GM04504 (cell line): ENCODE measurements at regions not wholly inside any gene's neighbourhood (a gene's known extent, or its start where the extent isn't known, plus 50 kb on each side); places are given as distances from the start of the nearest gene placed in this dataset.
A peak's percentile ranks its signal among the peaks of the same experiment; 100 is the strongest.
"Not testable (repeated sequence)": the region's sequence is repeated elsewhere in the genome, so short reads cannot be mapped to it uniquely, and the experiment has no call there.

Experiments used
- DNase-seq: peaks from one replicate; pipeline ENCODE4 v3.0.0-alpha.2; 2012; ENCODE audit warnings: low read depth

- DNase-seq = not testable (repeated sequence)
Measured at GRCh38 chr5:179456075-179456474, 94.3 kb upstream of the RUFY1 start.

- DNase-seq = peak; percentile 0
Measured at GRCh38 chr5:179455320-179455719, 95.0 kb upstream of the RUFY1 start.

GRCh38 chr5:179454356-179454755, 96.0 kb upstream of the RUFY1 start:
- DNase-seq = no peak

- DNase-seq = no peak
Measured at GRCh38 chr5:179453616-179454015, 96.7 kb upstream of the RUFY1 start.

GRCh38 chr5:179452356-179453230, 97.8 kb upstream of the RUFY1 start:
- DNase-seq = no peak

- DNase-seq = no peak
Measured at GRCh38 chr5:179451828-179452196, 98.5 kb upstream of the RUFY1 start.

GRCh38 chr5:179451114-179451827, 99.1 kb upstream of the RUFY1 start:
- DNase-seq = no peak

GRCh38 chr5:179449950-179450349, 100.4 kb upstream of the RUFY1 start:
- not testable (repeated sequence) for DNase-seq

- DNase-seq = not testable (repeated sequence)
Measured at GRCh38 chr5:179448282-179448681, 102.1 kb upstream of the RUFY1 start.

- DNase-seq = not testable (repeated sequence)
Measured at GRCh38 chr5:179442289-179442688, 97.0 kb upstream of the ADAMTS2 start.

- DNase-seq = no peak
Measured at GRCh38 chr5:179439181-179439985, 94.1 kb upstream of the ADAMTS2 start.

- no peak for DNase-seq
Measured at GRCh38 chr5:179438461-179438860, 93.2 kb upstream of the ADAMTS2 start.

GRCh38 chr5:179438011-179438441, 92.8 kb upstream of the ADAMTS2 start:
- DNase-seq = no peak

GRCh38 chr5:179437341-179438001, 92.2 kb upstream of the ADAMTS2 start:
- no peak for DNase-seq

- DNase-seq = no peak
Measured at GRCh38 chr5:179436321-179437122, 91.3 kb upstream of the ADAMTS2 start.

GRCh38 chr5:179435731-179436315, 90.6 kb upstream of the ADAMTS2 start:
- no peak for DNase-seq

GRCh38 chr5:179435181-179435580, 89.9 kb upstream of the ADAMTS2 start:
- no peak for DNase-seq

- DNase-seq = no peak
Measured at GRCh38 chr5:179432547-179432946, 87.3 kb upstream of the ADAMTS2 start.

GRCh38 chr5:179431221-179431824, 86.1 kb upstream of the ADAMTS2 start:
- DNase-seq = no peak
